SK-N-MC (cell line): ENCODE measurements at regions not wholly inside any gene's neighbourhood (a gene's known extent, or its start where the extent isn't known, plus 50 kb on each side); places are given as distances from the start of the nearest gene placed in this dataset.

Experiments
- DNase-seq: peaks from one replicate; pipeline ENCODE4 v3.0.0-alpha.2; 2011; ENCODE audit warnings: low read depth, low spot score
- H3K27ac ChIP-seq: fragments of 200-600 bp; sonication (generic); 2 replicates; pipeline ENCODE4 v1.5.1; 2016; ENCODE audit warnings: mixed run types
- H3K36me3 ChIP-seq: fragments of 200-600 bp; sonication (generic); 2 replicates; pipeline ENCODE4 v1.6.1; 2017; ENCODE audit warnings: antibody characterized with exemption, low read length, mixed read lengths; ENCODE audit not compliant: insufficient read depth
- H3K4me3 ChIP-seq: fragments of 200-600 bp; sonication (generic); 2 replicates; pipeline ENCODE4 v1.5.1; 2016
- H3K9ac ChIP-seq: fragments of 200-600 bp; sonication (generic); 2 replicates; pipeline ENCODE4 v1.8.0; 2017; ENCODE audit warnings: mixed run types, mixed read lengths; ENCODE audit not compliant: insufficient read length
- H3K9me3 ChIP-seq: fragments of 200-600 bp; sonication (generic); 2 replicates; pipeline ENCODE4 v1.6.1; 2017; ENCODE audit warnings: low read depth, mild to moderate bottlenecking, antibody characterized with exemption, low read length, moderate library complexity, mixed read lengths
- EZH2 ChIP-seq: fragments of 200-600 bp; sonication (generic); IDR thresholded peaks from one replicate; pipeline ENCODE4 v1.6.1; 2017; ENCODE audit warnings: antibody characterized with exemption
- FOXP2 ChIP-seq: optimal IDR thresholded peaks from 2 replicates; pipeline ENCODE3; 2011; ENCODE audit warnings: mild to moderate bottlenecking, moderate library complexity; ENCODE audit not compliant: insufficient read depth; ENCODE audit errors: extremely low read length, control extremely low read depth
- POLR2AphosphoS5 ChIP-seq: IDR thresholded peaks from 2 replicates; pipeline ENCODE4 v1.6.1; 2012; ENCODE audit warnings: mild to moderate bottlenecking, low read depth, low read length, borderline replicate concordance

DNA sequence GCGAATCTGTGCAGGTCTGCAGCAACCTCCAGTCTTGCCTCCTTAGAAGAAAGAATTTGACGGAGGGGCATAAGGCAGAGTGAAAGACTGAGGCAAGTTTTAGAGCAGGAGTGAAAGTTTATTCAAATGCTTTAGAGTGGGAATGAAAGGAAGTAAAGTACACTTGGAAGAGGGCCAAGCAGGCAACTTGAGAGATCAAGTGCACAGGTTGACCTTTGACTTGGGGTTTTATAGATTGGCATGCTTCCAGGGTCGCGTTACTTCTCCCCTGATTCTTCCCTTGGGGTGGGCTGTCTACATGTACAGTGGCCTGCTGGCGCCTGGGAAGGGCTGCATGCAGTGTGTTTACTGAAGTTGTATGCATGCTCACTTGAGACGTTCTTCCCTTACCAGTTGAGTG lies 127.2 kb upstream of the FER start:
- H3K27ac ChIP-seq = no peak overlapping the region
- H3K36me3 ChIP-seq = no peaks in the 10 kb centered on the region
- H3K9ac ChIP-seq = no peak overlapping the region
- TF ChIP-seq POLR2AphosphoS5 = no peak
- TF ChIP-seq EZH2 = no peak
- no peak for TF ChIP-seq FOXP2
- H3K4me3 ChIP-seq = no peak overlapping the region
- no peak for DNase-seq
- no peaks in the 10 kb centered on the region for H3K9me3 ChIP-seq

DNA sequence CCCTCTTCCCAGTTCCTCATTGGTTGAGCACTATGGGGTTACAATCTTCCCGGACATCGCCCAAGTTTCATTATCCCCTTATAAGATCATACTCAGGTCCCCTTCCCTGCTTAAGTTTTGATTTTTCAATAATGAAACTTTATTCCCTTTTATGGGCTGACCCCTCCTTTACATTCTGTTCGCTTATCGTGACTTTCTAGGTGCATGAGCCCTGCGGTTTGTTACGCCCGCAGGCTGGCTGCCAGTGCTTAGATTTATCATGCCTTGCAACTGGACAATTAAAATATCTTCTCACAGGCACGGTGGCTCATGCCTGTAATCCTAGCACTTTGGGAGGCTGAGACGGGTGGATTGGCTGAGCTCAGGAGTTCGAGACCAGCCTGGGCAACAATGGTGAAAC lies 127.9 kb upstream of the FER start:
- H3K9me3 ChIP-seq = no peaks in the 10 kb centered on the region
- H3K9ac ChIP-seq = no peak overlapping the region
- DNase-seq = no peak
- H3K4me3 ChIP-seq = no peak overlapping the region
- TF ChIP-seq EZH2 = no peak
- H3K36me3 ChIP-seq = no peaks in the 10 kb centered on the region
- H3K27ac ChIP-seq = no peak overlapping the region

DNA sequence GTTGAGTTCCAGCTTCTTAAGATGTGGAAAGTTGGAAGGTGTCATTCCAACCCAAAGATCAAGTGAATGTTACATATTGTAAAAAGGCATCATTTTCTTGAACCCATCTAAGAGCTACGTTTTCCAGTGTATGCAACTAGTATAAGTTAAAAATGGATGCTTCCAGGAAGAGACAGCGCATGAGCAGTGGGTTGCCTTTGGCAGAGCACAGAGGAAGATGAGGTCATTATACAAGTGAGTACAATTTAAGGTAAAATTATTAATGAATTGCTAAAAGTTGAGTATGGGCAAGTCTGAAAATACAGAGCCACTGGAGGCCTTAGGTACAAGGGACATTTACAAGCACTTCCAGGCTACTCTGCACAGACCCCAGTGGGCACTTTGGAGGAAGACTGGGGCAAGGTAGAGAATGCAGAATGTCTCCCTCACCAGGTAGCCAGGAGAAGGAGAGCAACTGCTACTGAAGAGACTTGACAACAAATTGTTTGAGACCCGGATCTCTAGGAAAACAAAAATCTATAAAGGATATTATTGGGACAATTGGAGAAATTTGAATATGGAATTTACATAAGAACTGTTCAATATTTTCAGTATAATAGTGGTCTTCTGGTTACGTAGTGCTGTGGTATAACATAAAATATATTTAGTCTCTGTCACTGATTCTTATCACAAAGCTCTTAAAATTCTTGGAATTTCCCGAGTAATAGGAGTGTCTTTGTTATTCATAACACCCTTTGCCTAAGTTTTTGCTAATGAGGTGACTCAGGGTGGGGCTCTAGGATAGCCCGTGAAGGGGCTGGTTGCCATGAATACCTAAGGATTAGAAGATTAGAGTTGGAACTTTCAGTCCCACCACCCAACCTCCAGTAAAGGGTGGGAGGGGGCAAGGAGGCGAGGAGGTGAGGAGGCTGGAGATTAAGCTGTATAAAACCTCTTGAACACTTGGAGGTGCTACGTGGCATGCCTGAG lies 129.9 kb upstream of the FER start:
- Histone ChIP-seq H3K4me3 (no peak overlapping the region), H3K9me3 (no peaks in the 10 kb centered on the region), H3K36me3 (no peaks in the 10 kb centered on the region), H3K9ac (no peak overlapping the region), H3K27ac (no peak overlapping the region)
- no peak for TF ChIP-seq POLR2AphosphoS5
- TF ChIP-seq FOXP2 = no peak
- no peak for TF ChIP-seq EZH2
- no peak for DNase-seq

DNA sequence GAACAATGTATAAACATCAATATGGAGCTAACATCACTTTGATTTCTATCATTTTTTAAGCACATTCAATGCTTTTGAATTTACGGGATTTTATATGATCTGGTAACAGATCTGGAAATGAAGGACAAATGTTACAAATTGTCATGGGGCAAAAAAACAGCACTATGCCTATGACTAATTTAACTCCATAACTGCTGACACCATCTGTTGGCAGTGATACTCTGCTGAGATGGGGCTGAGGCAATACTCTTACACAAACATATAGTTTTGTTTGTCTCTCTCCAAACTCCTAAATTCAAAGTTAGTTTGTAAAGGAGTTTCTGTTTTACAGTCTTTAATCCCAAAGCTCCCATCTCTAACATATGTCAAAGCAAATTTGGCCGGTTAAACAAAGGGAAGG lies 132.5 kb upstream of the FER start:
- Histone ChIP-seq H3K9me3 (no peaks in the 10 kb centered on the region), H3K27ac (no peak overlapping the region), H3K9ac (no peak overlapping the region), H3K36me3 (no peaks in the 10 kb centered on the region), H3K4me3 (no peak overlapping the region)
- no peak for DNase-seq
- no peak for TF ChIP-seq EZH2
- no peak for TF ChIP-seq POLR2AphosphoS5
- TF ChIP-seq FOXP2 = no peak

DNA sequence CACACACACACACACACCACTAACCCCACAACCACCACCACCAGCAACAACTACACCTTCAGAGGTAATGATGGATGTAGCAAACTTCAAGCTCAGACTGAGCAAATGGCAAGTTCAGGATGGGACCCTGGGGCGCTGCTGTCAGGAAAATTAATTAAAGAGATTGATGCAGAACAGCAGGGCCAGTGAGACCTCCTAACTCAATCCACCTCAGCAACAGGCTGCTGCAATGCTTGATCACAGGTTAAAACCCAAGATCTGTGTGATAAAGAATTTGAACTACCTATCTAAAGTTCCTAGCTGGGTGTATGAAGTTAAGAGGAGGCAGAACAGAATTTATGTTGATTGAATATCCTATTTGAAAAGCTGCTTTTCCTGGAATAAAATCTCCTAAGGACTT lies 140.3 kb upstream of the FER start:
- Histone ChIP-seq H3K4me3 (no peak overlapping the region), H3K27ac (no peak overlapping the region), H3K9ac (no peak overlapping the region), H3K36me3 (no peaks in the 10 kb centered on the region), H3K9me3 (no peaks in the 10 kb centered on the region)
- no peak for DNase-seq
- TF ChIP-seq FOXP2 (no peak), POLR2AphosphoS5 (no peak), EZH2 (no peak)

DNA sequence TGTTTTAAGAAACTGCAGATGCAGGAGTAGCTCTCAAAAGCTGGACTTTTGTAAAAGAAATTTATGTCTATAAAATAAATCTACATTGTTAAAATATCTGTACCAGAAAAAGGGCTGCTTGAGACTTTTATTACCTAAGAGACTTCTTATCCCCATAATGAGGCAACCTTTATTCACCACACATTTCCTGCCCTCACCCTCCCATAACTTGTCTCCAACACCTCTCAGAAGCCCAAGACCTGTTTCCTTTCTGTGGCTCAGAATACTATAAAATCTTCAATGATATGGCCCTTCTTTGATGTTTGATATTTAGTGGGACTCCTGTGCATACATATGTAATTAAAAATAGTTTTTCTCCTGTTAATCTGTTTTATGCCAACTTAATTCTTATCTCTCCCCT lies 141.5 kb upstream of the FER start:
- no peaks in the 10 kb centered on the region for H3K9me3 ChIP-seq
- DNase-seq = no peak
- no peak for TF ChIP-seq FOXP2
- TF ChIP-seq POLR2AphosphoS5 = no peak
- TF ChIP-seq EZH2 = no peak
- no peak overlapping the region for H3K27ac ChIP-seq
- no peak overlapping the region for H3K9ac ChIP-seq
- H3K36me3 ChIP-seq = no peaks in the 10 kb centered on the region
- no peak overlapping the region for H3K4me3 ChIP-seq

DNA sequence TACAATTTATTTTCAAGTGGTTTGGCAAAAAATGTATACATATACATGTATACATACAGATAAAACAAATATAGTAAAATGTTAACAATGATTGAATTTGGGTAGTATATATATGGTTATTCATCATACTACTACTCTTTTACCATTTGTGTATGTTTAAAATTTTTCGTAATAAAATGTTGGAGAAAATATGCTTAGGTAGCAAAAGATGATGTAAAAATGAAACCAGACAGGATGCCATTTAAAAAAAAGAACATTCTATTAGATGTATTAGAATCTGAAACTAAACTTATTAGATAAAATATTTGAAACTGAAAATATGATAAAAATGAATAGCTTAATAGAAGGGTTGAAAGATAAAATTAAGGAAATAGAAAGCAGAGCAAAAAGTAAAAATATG lies 144.9 kb upstream of the FER start:
- Histone ChIP-seq H3K36me3 (no peaks in the 10 kb centered on the region), H3K27ac (no peak overlapping the region), H3K9me3 (no peaks in the 10 kb centered on the region), H3K9ac (no peak overlapping the region), H3K4me3 (no peak overlapping the region)
- DNase-seq = no peak
- no peak for TF ChIP-seq EZH2
- TF ChIP-seq FOXP2 = no peak
- no peak for TF ChIP-seq POLR2AphosphoS5

DNA sequence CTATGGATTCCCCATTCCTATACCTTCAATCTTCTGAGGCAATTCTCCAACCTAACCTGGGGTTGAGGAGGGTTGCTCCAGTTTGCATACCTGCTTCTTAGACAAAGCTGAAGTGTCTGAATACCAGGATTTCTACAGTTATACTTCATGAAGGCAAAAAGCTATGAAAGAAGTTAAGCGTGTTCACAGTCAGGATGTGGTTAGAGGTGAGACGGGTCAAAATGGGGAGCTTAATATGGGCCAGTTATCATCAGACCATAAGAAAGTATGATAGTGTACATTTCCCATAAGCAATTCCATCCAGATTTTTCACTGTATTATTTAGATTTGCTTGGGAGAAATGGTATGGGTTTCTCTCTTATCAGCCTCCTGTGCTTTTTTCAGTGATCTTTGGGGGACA lies 156.9 kb upstream of the FER start:
- no peak overlapping the region for H3K9ac ChIP-seq
- H3K36me3 ChIP-seq = no peaks in the 10 kb centered on the region
- H3K4me3 ChIP-seq = no peak overlapping the region
- H3K9me3 ChIP-seq = no peaks in the 10 kb centered on the region
- no peak for TF ChIP-seq FOXP2
- DNase-seq = no peak
- no peak overlapping the region for H3K27ac ChIP-seq

DNA sequence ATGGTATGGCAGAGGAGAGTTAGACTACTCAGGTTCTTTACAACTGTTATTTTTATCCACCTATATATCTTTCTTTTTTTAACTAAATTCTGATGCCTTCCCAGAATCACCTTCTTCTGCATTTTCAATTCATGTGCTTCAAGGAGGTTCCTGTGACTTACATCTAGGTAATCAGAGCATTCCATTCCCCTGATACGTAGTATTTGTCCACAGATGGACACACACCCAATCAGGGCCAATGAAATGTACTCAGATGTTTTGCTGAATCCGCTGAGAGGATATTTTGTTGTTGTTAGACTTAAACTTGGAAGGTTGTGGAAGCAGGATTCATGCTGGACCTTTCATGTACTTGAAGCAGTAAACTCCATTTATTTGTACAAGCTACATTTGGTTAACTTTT lies 159.4 kb upstream of the FER start:
- H3K9ac ChIP-seq = no peak overlapping the region
- DNase-seq = no peak
- H3K36me3 ChIP-seq = no peaks in the 10 kb centered on the region
- H3K27ac ChIP-seq = no peak overlapping the region
- no peak overlapping the region for H3K4me3 ChIP-seq
- TF ChIP-seq EZH2 (no peak), FOXP2 (no peak), POLR2AphosphoS5 (no peak)
- no peaks in the 10 kb centered on the region for H3K9me3 ChIP-seq

DNA sequence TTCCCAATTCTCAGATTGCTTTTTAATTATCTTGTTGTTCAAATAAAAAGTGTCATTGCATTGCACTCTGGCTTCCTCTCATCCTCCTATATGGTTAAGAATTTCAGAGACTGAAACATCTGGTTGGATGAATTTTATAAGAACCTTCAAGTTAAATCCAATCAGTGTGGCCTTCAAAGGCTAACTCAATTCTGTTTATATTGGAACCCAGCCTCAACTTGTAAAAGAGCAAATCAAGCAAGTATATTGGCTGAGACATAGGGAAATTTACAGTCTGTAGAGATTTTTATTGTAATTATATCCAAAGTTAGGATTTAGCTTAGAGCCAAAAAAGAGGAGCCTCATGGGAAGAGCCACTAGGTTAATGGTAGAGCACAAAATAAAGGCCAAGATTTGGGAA lies 159.9 kb upstream of the FER start:
- H3K4me3 ChIP-seq = no peak overlapping the region
- H3K36me3 ChIP-seq = no peaks in the 10 kb centered on the region
- no peak overlapping the region for H3K27ac ChIP-seq
- TF ChIP-seq EZH2 (no peak), POLR2AphosphoS5 (no peak), FOXP2 (no peak)
- DNase-seq = no peak
- no peak overlapping the region for H3K9ac ChIP-seq
- no peaks in the 10 kb centered on the region for H3K9me3 ChIP-seq
